ENCODE measurements at regions not wholly inside any gene's neighbourhood (a gene's known extent, or its start where the extent isn't known, plus 50 kb on each side); places are given as distances from the start of the nearest gene placed in this dataset.

DNA sequence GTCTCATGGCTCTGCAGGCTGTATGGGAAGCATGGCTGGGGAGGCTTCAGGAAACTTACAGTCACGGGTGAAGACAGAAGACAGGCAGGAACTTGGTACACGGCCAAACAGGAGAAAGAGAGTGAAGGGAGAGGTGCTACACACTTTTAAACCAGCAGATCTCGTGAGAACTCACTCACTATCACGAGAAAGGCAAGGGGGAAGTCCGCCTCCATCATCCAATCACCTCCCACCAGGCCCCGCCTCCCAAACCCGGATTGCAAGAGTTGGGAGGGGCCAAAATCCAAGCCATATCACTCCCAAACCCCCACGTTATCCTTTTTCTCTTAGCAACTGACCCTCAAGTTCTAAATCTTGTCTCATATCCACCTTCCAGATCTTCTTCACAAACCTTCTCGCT, 1710.5 kb upstream of the TENM3 start:
- TF ChIP-seq, protein P1, sequence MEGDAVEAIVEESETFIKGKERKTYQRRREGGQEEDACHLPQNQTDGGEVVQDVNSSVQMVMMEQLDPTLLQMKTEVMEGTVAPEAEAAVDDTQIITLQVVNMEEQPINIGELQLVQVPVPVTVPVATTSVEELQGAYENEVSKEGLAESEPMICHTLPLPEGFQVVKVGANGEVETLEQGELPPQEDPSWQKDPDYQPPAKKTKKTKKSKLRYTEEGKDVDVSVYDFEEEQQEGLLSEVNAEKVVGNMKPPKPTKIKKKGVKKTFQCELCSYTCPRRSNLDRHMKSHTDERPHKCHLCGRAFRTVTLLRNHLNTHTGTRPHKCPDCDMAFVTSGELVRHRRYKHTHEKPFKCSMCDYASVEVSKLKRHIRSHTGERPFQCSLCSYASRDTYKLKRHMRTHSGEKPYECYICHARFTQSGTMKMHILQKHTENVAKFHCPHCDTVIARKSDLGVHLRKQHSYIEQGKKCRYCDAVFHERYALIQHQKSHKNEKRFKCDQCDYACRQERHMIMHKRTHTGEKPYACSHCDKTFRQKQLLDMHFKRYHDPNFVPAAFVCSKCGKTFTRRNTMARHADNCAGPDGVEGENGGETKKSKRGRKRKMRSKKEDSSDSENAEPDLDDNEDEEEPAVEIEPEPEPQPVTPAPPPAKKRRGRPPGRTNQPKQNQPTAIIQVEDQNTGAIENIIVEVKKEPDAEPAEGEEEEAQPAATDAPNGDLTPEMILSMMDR (IDR thresholded peaks at IDR 0.05; ENCODE audit: insufficient read depth, low read depth, low read length), result no peak
- no peak for TF ChIP-seq EZH2 (IDR thresholded peaks at IDR 0.05; ENCODE audit: insufficient read depth, low read length)
